Psoas muscle (tissue), 7 donors: ENCODE measurements at regions not wholly inside any gene's neighbourhood (a gene's known extent, or its start where the extent isn't known, plus 50 kb on each side); places are given as distances from the start of the nearest gene placed in this dataset.

Source experiments
- ATAC-seq, 4 donors: fragments of 200-7000 bp; cut with Tn5 transposase; one replicate each; pipeline ENCODE4 v1.9.1; 2020; ENCODE audit warnings: moderate library complexity in 3 of 4, mild to moderate bottlenecking in 2 of 4
- DNase-seq, 2 donors: peaks; one replicate each; pipeline ENCODE4 v3.0.0-alpha.2; 2020
- H3K27ac ChIP-seq: fragments of 200-600 bp; one replicate; pipeline ENCODE4 v1.8.0; 2022
- H3K27me3 ChIP-seq, 3 donors: fragments of 200-600 bp in 1 of 3; one replicate each; pipeline versions ENCODE4 v1.6.1 to v1.8.0; 2013 to 2022; ENCODE audit warnings: low read length in 2 of 3, mild to moderate bottlenecking in 2 of 3, moderate library complexity in 1 of 3; ENCODE audit not compliant: insufficient read depth in 3 of 3
- H3K36me3 ChIP-seq, 2 donors: fragments of 200-600 bp in 1 of 2; one replicate each; pipeline versions ENCODE4 v1.6.1 to v1.8.0; 2013 to 2022; ENCODE audit warnings: low read depth in 1 of 2, mild to moderate bottlenecking in 1 of 2, moderate library complexity in 1 of 2; ENCODE audit not compliant: insufficient read depth in 1 of 2
- H3K4me1 ChIP-seq: fragments of 200-600 bp; one replicate; pipeline ENCODE4 v1.8.0; 2022
- H3K4me3 ChIP-seq: fragments of 200-600 bp; one replicate; pipeline ENCODE4 v1.8.0; 2022; ENCODE audit warnings: mild to moderate bottlenecking
- H3K9me3 ChIP-seq: fragments of 200-600 bp; one replicate; pipeline ENCODE4 v1.8.0; 2022
- WGBS, 3 donors: extraction: QIAGEN DNeasy Blood & Tissue Kit; methylation state at CpG; one replicate each; pipeline versions ENCODE4 v1.1.6 to v1.1.7; 2013; 5-methylcytosine and 5-hydroxymethylcytosine counted together
- intact Hi-C, 2 donors: fragments of 100-400 bp; cut with DNase I; formaldehyde crosslinking; loops; one replicate each; pipeline versions ENCODE4 v1.11.0 to v1.14.2; 2022
- TF ChIP-seq, protein P1 (sequence below): fragments of 200-600 bp; IDR thresholded peaks from one replicate; pipeline ENCODE4 v1.8.0; 2022; ENCODE audit warnings: antibody characterized with exemption
- donor health status: healthy with polysubstance abuse.
- donor health status: DM: no; HTN: no; CAD: no; lungs with moderate emphysema.
- donor health status: Bipolar disorder and iron deficiency.
- donor health status: healthy.
- donor health status: DM: yes; HTN: yes; CAD: no.
- donor health status: DM: no; HTN: no; CAD: no.
- donor health status: DM: yes; HTN: yes; CAD: no.

DNA sequence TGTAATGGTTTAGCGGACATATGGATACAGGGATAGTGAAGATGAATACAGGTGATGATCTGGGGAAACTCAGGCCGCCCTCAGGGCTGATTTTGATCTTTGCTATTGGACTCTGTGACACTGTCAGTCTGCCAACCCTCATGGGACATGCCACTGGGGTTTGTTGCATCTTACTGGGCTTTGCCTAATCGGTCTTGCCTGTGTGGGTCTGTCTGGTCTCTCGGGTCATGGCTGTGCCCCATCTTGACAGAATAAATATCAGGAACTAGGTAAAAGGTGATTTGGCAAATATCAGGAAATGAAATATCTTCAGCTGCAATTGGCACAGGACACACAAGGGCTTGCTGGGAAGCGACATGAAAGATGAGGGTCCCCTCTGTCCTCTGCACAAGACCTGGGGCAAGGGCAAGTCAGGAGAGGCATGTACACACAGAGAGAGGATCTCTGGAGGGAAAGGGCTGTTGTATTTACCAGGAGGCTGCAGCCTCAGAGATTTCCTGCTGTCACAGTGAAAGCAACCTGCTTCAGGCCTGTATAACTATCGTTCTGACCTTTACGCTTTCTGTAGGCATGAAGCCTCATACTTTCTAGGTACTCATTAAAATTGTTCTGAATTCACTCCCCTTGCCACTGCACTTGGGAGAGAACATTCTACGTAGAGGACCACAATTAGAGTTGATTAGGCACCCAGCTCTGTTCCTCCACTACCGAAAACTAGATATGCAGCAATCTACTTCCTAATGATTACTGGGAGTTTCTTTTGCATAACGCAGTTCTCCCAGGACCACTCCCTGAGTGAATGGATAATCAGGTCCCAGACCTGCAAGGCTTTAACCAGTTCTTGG lies 52.0 kb upstream of the GADD45A start:
- Histone ChIP-seq H3K27ac (no peak overlapping the region), H3K36me3 (no peaks in the 10 kb centered on the region), H3K4me1 (no peaks in the 10 kb centered on the region), H3K4me3 (no peak overlapping the region), H3K9me3 (no peaks in the 10 kb centered on the region), H3K27me3 (no peaks in the 10 kb centered on the region)
- intact Hi-C loops = no loop called here
- TF ChIP-seq, protein P1, sequence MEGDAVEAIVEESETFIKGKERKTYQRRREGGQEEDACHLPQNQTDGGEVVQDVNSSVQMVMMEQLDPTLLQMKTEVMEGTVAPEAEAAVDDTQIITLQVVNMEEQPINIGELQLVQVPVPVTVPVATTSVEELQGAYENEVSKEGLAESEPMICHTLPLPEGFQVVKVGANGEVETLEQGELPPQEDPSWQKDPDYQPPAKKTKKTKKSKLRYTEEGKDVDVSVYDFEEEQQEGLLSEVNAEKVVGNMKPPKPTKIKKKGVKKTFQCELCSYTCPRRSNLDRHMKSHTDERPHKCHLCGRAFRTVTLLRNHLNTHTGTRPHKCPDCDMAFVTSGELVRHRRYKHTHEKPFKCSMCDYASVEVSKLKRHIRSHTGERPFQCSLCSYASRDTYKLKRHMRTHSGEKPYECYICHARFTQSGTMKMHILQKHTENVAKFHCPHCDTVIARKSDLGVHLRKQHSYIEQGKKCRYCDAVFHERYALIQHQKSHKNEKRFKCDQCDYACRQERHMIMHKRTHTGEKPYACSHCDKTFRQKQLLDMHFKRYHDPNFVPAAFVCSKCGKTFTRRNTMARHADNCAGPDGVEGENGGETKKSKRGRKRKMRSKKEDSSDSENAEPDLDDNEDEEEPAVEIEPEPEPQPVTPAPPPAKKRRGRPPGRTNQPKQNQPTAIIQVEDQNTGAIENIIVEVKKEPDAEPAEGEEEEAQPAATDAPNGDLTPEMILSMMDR = no peak
- 85 to 90% (median 88%) methylated on average over 10 of the region's 10 CpGs for WGBS, 3 donors
- DNase-seq (no peak), ATAC-seq (no peak)

DNA sequence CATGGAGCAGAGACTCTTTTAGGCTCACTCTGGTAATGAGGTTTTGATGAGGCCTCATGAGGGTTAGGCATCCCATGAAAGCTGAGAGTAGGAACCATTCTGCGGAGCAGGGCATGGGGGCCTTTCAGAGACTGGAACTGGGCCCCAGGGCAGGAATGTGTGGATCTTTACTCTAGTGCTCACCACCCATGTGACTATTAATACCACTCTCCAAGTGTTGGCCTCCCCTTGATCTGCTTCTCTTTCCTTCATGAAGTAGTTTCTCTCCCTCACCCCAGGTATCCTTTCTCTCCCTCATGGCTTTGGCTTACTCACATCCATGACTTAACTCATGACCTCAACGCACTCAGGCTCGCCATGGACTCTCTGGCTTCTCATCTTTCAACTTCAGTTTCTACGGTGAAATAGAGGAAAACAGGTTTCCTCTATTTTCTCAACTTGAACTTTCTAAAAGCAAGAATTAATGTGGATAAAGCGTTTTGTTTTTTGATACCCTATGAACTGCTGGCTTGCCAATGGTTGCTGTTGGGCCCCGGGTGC lies 50.5 kb upstream of the GADD45A start:
- ATAC-seq = no peak
- H3K9me3 ChIP-seq = no peaks in the 10 kb centered on the region
- intact Hi-C loops = no loop called here
- DNase-seq = no peak
- no peak overlapping the region for H3K4me3 ChIP-seq
- no peak overlapping the region for H3K27ac ChIP-seq
- TF ChIP-seq, protein P1 = no peak
- WGBS, 3 donors = 86 to 93% (median 89%) methylated on average over 6 of the region's 6 CpGs
- H3K36me3 ChIP-seq = no peaks in the 10 kb centered on the region
- no peaks in the 10 kb centered on the region for H3K4me1 ChIP-seq
- no peaks in the 10 kb centered on the region for H3K27me3 ChIP-seq

GRCh38 chr1:67635055-67635809 lies 49.8 kb upstream of the GADD45A start:
- H3K4me3 ChIP-seq = no peak overlapping the region
- TF ChIP-seq, protein P1 = no peak
- H3K27me3 ChIP-seq = no peaks in the 10 kb centered on the region
- intact Hi-C loops = no loop called here
- H3K4me1 ChIP-seq = no peaks in the 10 kb centered on the region
- WGBS, 3 donors = 83 to 94% (median 93%) methylated on average over 14 of the region's 14 CpGs
- ATAC-seq = no peak
- DNase-seq = no peak
- H3K27ac ChIP-seq = no peak overlapping the region
- no peaks in the 10 kb centered on the region for H3K36me3 ChIP-seq
- no peaks in the 10 kb centered on the region for H3K9me3 ChIP-seq
